ENCODE measurements at regions not wholly inside any gene's neighbourhood (a gene's known extent, or its start where the extent isn't known, plus 50 kb on each side); places are given as distances from the start of the nearest gene placed in this dataset.

DNA sequence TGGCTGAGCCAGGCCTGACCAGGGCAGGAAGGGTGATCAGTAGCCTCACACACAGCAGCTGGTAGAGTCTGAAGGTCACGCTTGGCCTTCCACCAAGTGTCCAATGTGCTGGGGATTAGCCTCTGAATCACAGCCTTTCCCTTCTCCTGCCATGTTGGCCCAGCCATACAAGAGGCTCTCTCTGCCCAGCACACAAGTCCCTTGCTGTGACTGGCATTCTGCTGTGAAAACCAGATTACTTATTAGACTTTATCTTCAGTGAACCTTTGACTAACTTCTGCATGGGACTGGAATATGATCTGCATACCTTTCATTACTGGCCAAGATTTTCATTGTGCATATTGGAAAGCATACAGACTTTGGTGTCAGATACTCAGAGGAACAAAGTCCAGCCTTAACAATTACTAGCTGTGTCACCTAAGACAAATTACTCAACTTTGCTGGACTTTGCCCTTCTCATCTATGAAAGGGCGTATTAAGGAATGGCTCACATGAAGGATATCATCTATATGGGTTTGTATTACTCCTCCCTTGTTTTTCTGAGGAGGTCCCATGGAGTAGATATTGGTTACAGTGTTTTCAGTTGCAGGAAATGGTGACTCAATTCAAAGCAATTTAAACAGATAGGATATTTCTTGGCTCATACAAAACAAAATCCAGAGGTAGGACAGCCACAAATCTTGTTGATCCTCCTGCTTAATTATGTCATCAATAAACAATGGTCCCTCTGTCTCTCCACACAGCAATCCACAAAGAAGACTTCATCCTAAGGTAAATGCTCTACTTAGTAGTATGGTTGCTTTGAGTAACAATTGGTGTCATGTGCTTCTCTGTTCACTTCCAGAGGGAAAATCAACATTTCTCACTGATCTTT, 99.6 kb downstream of the DYRK2 start (continued):
- TF ChIP-seq, protein P1, sequence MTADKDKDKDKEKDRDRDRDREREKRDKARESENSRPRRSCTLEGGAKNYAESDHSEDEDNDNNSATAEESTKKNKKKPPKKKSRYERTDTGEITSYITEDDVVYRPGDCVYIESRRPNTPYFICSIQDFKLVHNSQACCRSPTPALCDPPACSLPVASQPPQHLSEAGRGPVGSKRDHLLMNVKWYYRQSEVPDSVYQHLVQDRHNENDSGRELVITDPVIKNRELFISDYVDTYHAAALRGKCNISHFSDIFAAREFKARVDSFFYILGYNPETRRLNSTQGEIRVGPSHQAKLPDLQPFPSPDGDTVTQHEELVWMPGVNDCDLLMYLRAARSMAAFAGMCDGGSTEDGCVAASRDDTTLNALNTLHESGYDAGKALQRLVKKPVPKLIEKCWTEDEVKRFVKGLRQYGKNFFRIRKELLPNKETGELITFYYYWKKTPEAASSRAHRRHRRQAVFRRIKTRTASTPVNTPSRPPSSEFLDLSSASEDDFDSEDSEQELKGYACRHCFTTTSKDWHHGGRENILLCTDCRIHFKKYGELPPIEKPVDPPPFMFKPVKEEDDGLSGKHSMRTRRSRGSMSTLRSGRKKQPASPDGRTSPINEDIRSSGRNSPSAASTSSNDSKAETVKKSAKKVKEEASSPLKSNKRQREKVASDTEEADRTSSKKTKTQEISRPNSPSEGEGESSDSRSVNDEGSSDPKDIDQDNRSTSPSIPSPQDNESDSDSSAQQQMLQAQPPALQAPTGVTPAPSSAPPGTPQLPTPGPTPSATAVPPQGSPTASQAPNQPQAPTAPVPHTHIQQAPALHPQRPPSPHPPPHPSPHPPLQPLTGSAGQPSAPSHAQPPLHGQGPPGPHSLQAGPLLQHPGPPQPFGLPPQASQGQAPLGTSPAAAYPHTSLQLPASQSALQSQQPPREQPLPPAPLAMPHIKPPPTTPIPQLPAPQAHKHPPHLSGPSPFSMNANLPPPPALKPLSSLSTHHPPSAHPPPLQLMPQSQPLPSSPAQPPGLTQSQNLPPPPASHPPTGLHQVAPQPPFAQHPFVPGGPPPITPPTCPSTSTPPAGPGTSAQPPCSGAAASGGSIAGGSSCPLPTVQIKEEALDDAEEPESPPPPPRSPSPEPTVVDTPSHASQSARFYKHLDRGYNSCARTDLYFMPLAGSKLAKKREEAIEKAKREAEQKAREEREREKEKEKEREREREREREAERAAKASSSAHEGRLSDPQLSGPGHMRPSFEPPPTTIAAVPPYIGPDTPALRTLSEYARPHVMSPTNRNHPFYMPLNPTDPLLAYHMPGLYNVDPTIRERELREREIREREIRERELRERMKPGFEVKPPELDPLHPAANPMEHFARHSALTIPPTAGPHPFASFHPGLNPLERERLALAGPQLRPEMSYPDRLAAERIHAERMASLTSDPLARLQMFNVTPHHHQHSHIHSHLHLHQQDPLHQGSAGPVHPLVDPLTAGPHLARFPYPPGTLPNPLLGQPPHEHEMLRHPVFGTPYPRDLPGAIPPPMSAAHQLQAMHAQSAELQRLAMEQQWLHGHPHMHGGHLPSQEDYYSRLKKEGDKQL (CRISPR knock-in tag; IDR thresholded peaks at IDR 0.05; ENCODE audit: low read depth): no peak
- TF ChIP-seq YY1 (IDR thresholded peaks at IDR 0.05; ENCODE audit: insufficient read depth, insufficient replicate concordance, low read depth, low read length): no peak
- TF ChIP-seq, protein P2, sequence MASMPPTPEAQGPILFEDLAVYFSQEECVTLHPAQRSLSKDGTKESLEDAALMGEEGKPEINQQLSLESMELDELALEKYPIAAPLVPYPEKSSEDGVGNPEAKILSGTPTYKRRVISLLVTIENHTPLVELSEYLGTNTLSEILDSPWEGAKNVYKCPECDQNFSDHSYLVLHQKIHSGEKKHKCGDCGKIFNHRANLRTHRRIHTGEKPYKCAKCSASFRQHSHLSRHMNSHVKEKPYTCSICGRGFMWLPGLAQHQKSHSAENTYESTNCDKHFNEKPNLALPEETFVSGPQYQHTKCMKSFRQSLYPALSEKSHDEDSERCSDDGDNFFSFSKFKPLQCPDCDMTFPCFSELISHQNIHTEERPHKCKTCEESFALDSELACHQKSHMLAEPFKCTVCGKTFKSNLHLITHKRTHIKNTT (CRISPR knock-in tag; IDR thresholded peaks at IDR 0.05): no peak
- no peak for TF ChIP-seq KDM1A (CRISPR knock-in tag; IDR thresholded peaks at IDR 0.05)
- TF ChIP-seq, protein P3, sequence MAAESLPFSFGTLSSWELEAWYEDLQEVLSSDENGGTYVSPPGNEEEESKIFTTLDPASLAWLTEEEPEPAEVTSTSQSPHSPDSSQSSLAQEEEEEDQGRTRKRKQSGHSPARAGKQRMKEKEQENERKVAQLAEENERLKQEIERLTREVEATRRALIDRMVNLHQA (CRISPR knock-in tag; IDR thresholded peaks at IDR 0.05): no peak
- TF ChIP-seq, protein P4, sequence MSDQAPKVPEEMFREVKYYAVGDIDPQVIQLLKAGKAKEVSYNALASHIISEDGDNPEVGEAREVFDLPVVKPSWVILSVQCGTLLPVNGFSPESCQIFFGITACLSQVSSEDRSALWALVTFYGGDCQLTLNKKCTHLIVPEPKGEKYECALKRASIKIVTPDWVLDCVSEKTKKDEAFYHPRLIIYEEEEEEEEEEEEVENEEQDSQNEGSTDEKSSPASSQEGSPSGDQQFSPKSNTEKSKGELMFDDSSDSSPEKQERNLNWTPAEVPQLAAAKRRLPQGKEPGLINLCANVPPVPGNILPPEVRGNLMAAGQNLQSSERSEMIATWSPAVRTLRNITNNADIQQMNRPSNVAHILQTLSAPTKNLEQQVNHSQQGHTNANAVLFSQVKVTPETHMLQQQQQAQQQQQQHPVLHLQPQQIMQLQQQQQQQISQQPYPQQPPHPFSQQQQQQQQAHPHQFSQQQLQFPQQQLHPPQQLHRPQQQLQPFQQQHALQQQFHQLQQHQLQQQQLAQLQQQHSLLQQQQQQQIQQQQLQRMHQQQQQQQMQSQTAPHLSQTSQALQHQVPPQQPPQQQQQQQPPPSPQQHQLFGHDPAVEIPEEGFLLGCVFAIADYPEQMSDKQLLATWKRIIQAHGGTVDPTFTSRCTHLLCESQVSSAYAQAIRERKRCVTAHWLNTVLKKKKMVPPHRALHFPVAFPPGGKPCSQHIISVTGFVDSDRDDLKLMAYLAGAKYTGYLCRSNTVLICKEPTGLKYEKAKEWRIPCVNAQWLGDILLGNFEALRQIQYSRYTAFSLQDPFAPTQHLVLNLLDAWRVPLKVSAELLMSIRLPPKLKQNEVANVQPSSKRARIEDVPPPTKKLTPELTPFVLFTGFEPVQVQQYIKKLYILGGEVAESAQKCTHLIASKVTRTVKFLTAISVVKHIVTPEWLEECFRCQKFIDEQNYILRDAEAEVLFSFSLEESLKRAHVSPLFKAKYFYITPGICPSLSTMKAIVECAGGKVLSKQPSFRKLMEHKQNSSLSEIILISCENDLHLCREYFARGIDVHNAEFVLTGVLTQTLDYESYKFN (CRISPR knock-in tag; conservative IDR thresholded peaks at IDR 0.05): 0 out of 2 replicates have a peak, but pooled peaks have one; percentile 23
- no peak for TF ChIP-seq RBAK (CRISPR knock-in tag; IDR thresholded peaks at IDR 0.05)
- TF ChIP-seq ZNF34 (CRISPR knock-in tag; IDR thresholded peaks at IDR 0.05; ENCODE audit: borderline replicate concordance): no peak
- TF ChIP-seq ZNF143 (CRISPR knock-in tag; IDR thresholded peaks at IDR 0.05): no peak
- no peak for TF ChIP-seq DNMT1 (CRISPR knock-in tag; IDR thresholded peaks at IDR 0.05)
- no peak for TF ChIP-seq RBFOX2 (IDR thresholded peaks at IDR 0.05; ENCODE audit: low read depth, low read length)
- TF ChIP-seq ZSCAN9 (CRISPR knock-in tag; IDR thresholded peaks at IDR 0.05; ENCODE audit: borderline replicate concordance): no peak
- no peak for TF ChIP-seq MIXL1 (CRISPR knock-in tag; IDR thresholded peaks at IDR 0.05)
- no peak for TF ChIP-seq ZC3H4 (CRISPR knock-in tag; IDR thresholded peaks at IDR 0.05; ENCODE audit: borderline replicate concordance)
- TF ChIP-seq, protein P5, sequence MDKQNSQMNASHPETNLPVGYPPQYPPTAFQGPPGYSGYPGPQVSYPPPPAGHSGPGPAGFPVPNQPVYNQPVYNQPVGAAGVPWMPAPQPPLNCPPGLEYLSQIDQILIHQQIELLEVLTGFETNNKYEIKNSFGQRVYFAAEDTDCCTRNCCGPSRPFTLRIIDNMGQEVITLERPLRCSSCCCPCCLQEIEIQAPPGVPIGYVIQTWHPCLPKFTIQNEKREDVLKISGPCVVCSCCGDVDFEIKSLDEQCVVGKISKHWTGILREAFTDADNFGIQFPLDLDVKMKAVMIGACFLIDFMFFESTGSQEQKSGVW (CRISPR knock-in tag; IDR thresholded peaks at IDR 0.05; ENCODE audit: borderline replicate concordance): no peak
- no peak for TF ChIP-seq ZKSCAN8 (CRISPR knock-in tag; IDR thresholded peaks at IDR 0.05; ENCODE audit: borderline replicate concordance)
- no peak for TF ChIP-seq HNRNPH1 (optimal IDR thresholded peaks at IDR 0.05; ENCODE audit: low read depth, low read length)
